Memory B cell (primary cell): ENCODE measurements at regions not wholly inside any gene's neighbourhood (a gene's known extent, or its start where the extent isn't known, plus 50 kb on each side); places are given as distances from the start of the nearest gene placed in this dataset.

Experiments
- ATAC-seq: fragments of 150-1000 bp; cut with Tn5 transposase; 2 replicates; pipeline ENCODE4 v1.10.0; 2021; ENCODE audit warnings: low read depth, mild to moderate bottlenecking, moderate library complexity
- DNase-seq, 2 donors: peaks; one replicate each; pipeline ENCODE4 v3.0.0; 2022; ENCODE audit warnings: low spot score in 2 of 2
- H3K27ac Mint-ChIP-seq: one replicate; pipeline ENCODE4 v1.8.0; 2022; ENCODE audit warnings: mild to moderate bottlenecking, moderate library complexity, mixed read lengths
- H3K27me3 Mint-ChIP-seq: one replicate; pipeline ENCODE4 v1.8.0; 2022; ENCODE audit warnings: mixed read lengths
- H3K36me3 Mint-ChIP-seq: one replicate; pipeline ENCODE4 v1.8.0; 2022; ENCODE audit warnings: mild to moderate bottlenecking, mixed read lengths
- H3K4me1 Mint-ChIP-seq: one replicate; pipeline ENCODE4 v1.8.0; 2022; ENCODE audit warnings: mixed read lengths
- H3K4me3 Mint-ChIP-seq: one replicate; pipeline ENCODE4 v1.8.0; 2022; ENCODE audit warnings: mild to moderate bottlenecking, moderate library complexity, mixed read lengths
- H3K9me3 Mint-ChIP-seq: one replicate; pipeline ENCODE4 v1.8.0; 2022; ENCODE audit warnings: mixed read lengths

GRCh38 chr3:184639351-184639750, 72.5 kb downstream of the MAGEF1 start:
- Mint-ChIP-seq H3K27ac (no peak overlapping the region), H3K4me3 (no peak overlapping the region), H3K4me1 (no peaks in the 10 kb centered on the region), H3K36me3 (peaks cover 3% of the 10 kb centered on the region), H3K27me3 (peaks cover 18% of the 10 kb centered on the region), H3K9me3 (no peaks in the 10 kb centered on the region)
- no peak for DNase-seq
- no peak for ATAC-seq

- Mint-ChIP-seq H3K36me3 (peaks cover 3% of the 10 kb centered on the region), H3K9me3 (no peaks in the 10 kb centered on the region), H3K27me3 (peaks cover 16% of the 10 kb centered on the region), H3K27ac (no peak overlapping the region), H3K4me3 (no peak overlapping the region), H3K4me1 (no peaks in the 10 kb centered on the region)
- no peak for DNase-seq
- no peak for ATAC-seq
Measured at GRCh38 chr3:184637705-184638104, 74.2 kb downstream of the MAGEF1 start.

- Mint-ChIP-seq H3K4me3 (no peak overlapping the region), H3K9me3 (no peaks in the 10 kb centered on the region), H3K27me3 (peaks cover 19% of the 10 kb centered on the region), H3K36me3 (peaks cover 3% of the 10 kb centered on the region), H3K27ac (no peak overlapping the region), H3K4me1 (no peaks in the 10 kb centered on the region)
- DNase-seq (no peak), ATAC-seq (no peak)
Measured at GRCh38 chr3:184636741-184637316, 75.0 kb downstream of the MAGEF1 start.

GRCh38 chr3:184635774-184636173, 74.2 kb downstream of the EPHB3 start:
- ATAC-seq, result no peak
- H3K27me3 Mint-ChIP-seq, result peaks cover 18% of the 10 kb centered on the region

DNA sequence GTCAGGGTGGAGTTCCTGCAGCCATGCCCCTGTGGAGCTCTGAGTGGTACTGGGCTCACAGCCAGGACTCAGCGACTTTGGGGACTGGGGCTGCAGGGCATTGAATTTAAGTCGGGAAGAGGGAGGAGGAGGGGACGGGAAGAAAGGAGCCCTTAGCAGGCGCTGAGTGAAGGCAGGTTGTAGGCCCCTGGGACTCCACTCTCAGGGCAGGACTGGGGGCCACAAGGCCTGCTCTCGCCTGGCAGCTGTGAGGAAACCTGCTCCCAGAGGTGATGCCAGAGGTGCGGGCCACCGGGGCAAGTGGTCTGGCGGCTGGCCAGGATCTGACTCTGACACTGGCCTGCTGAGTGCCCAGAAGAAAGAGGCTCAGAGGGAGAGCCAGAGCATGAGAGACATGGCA, 73.5 kb downstream of the EPHB3 start:
- peaks cover 3% of the 10 kb centered on the region for H3K36me3 Mint-ChIP-seq
- no peak overlapping the region for H3K4me3 Mint-ChIP-seq
- no peak overlapping the region for H3K27ac Mint-ChIP-seq

More at GRCh38 chr3:184635774-184636173, 74.2 kb downstream of the EPHB3 start:
- Mint-ChIP-seq H3K9me3 (no peaks in the 10 kb centered on the region), H3K4me3 (no peak overlapping the region), H3K4me1 (no peaks in the 10 kb centered on the region), H3K27ac (no peak overlapping the region), H3K36me3 (peaks cover 3% of the 10 kb centered on the region)
- no peak for DNase-seq

GRCh38 chr3:184633237-184633579, 71.6 kb downstream of the EPHB3 start:
- peaks cover 18% of the 10 kb centered on the region for H3K27me3 Mint-ChIP-seq
- H3K4me3 Mint-ChIP-seq, result no peak overlapping the region
- no peak overlapping the region for H3K27ac Mint-ChIP-seq
- ATAC-seq (no peak), DNase-seq (no peak)
- peaks cover 3% of the 10 kb centered on the region for H3K36me3 Mint-ChIP-seq
- H3K9me3 Mint-ChIP-seq, result no peaks in the 10 kb centered on the region
- peaks cover under 1% of the 10 kb centered on the region for H3K4me1 Mint-ChIP-seq

More for the DNA sequence above, 73.5 kb downstream of the EPHB3 start:
- Mint-ChIP-seq H3K4me1 (no peaks in the 10 kb centered on the region), H3K27me3 (peaks cover 18% of the 10 kb centered on the region), H3K9me3 (no peaks in the 10 kb centered on the region)
- ATAC-seq, result no peak
- DNase-seq, result no peak

DNA sequence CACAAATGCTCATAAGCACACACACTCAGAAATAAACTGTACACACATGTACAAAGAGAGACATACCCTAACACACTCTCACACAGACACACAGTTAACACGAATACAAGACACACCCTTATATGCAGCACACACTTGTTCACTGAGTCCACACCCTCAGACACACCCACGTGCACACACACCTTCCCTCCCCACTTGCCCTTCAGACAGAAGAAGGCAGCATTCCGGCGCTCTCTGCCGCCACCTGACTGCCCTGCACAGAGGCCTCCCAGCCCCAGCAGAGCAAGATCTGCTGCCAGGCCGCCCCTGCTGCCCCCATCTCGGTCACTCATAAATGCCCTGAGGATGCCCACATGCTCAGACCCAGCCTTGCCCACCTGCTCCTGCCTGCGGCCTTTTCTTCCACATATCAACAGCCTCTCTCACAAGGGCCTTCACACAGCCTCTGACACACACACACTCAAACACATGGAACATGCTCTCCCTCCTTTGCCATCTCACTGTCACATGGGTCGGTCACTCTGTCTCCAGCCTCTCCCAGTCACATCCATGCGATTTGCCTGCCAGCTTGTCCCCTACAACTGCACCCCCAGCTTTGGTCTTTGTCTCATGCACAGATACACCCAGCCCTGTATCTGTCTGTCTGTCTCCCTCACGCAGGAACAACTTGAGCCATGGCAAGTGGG, 71.1 kb downstream of the EPHB3 start:
- Mint-ChIP-seq H3K4me1 (peaks cover 2% of the 10 kb centered on the region), H3K27me3 (peaks cover 19% of the 10 kb centered on the region), H3K9me3 (no peaks in the 10 kb centered on the region), H3K36me3 (peaks cover 3% of the 10 kb centered on the region), H3K4me3 (no peak overlapping the region), H3K27ac (no peak overlapping the region)
- DNase-seq (no peak), ATAC-seq (no peak)
